GM12891 (cell line): ENCODE measurements at regions not wholly inside any gene's neighbourhood (a gene's known extent, or its start where the extent isn't known, plus 50 kb on each side); places are given as distances from the start of the nearest gene placed in this dataset.

Experiments
- PAX5 ChIP-seq: IDR thresholded peaks from 2 replicates; pipeline ENCODE4 v1.6.1; 2011; ENCODE audit warnings: low read length, moderate library complexity, mild to moderate bottlenecking; ENCODE audit not compliant: insufficient read depth, severe bottlenecking
- POLR2A ChIP-seq: IDR thresholded peaks from 2 replicates; pipeline ENCODE4 v1.6.1; 2011; ENCODE audit warnings: low read depth, low read length, control low read depth
- POLR2AphosphoS5 ChIP-seq: IDR thresholded peaks from 2 replicates; pipeline ENCODE4 v1.6.1; 2011; ENCODE audit warnings: low read depth, low read length, control low read depth
- SPI1 ChIP-seq: IDR thresholded peaks from 2 replicates; pipeline ENCODE4 v1.6.1; 2011; ENCODE audit warnings: low read depth, low read length, control low read depth
- TAF1 ChIP-seq: IDR thresholded peaks from 2 replicates; pipeline ENCODE4 v1.6.1; 2011; ENCODE audit warnings: low read depth, low read length, control low read depth

GRCh38 chr3:55364421-55364820, 122.7 kb downstream of the WNT5A start:
- no peak for TF ChIP-seq POLR2A
- no peak for TF ChIP-seq POLR2AphosphoS5
- TF ChIP-seq SPI1, result no peak
- TF ChIP-seq TAF1, result no peak
- TF ChIP-seq PAX5, result no peak
